HEK293 (cell line): ENCODE measurements at regions not wholly inside any gene's neighbourhood (a gene's known extent, or its start where the extent isn't known, plus 50 kb on each side); places are given as distances from the start of the nearest gene placed in this dataset.
"Not testable (repeated sequence)": the region's sequence is repeated elsewhere in the genome, so short reads cannot be mapped to it uniquely, and the experiment has no call there.

Source experiments
- ATF2 ChIP-seq: fragments of 450-650 bp; formaldehyde crosslinking; IDR thresholded peaks from 2 replicates; pipeline ENCODE4 v1.5.1; 2016; ENCODE audit warnings: missing biosample characterization, missing genetic modification characterization, low read depth
- GLIS1 ChIP-seq: fragments of 450-650 bp; formaldehyde crosslinking; IDR thresholded peaks from 2 replicates; pipeline ENCODE4 v1.5.1; 2016; ENCODE audit warnings: missing biosample characterization, missing genetic modification characterization
- HOXD13 ChIP-seq: sonication (generic); formaldehyde crosslinking; IDR thresholded peaks from 2 replicates; pipeline ENCODE4 v1.8.0; 2022; ENCODE audit warnings: missing genetic modification reagents, borderline replicate concordance
- ZNF214 ChIP-seq: fragments of 450-650 bp; formaldehyde crosslinking; IDR thresholded peaks from 2 replicates; pipeline ENCODE4 v1.5.1; 2017; ENCODE audit warnings: missing biosample characterization, mild to moderate bottlenecking, missing genetic modification characterization, borderline replicate concordance
- ZNF645 ChIP-seq: fragments of 450-650 bp; formaldehyde crosslinking; IDR thresholded peaks from 2 replicates; pipeline ENCODE4; 2016; ENCODE audit warnings: missing biosample characterization, missing genetic modification characterization

- not testable (repeated sequence) for TF ChIP-seq ZNF214; GLIS1 (tag by site-specific recombination); ATF2 (tag by site-specific recombination); ZNF645 (tag by site-specific recombination); HOXD13 (CRISPR knock-in tag)
Observed at GRCh38 chr5:62216603-62217002, 89.4 kb upstream of the KIF2A start.
